Kidney (tissue), 13 donors: ENCODE measurements at regions not wholly inside any gene's neighbourhood (a gene's known extent, or its start where the extent isn't known, plus 50 kb on each side); places are given as distances from the start of the nearest gene placed in this dataset.

ENCODE experiments used
- DNase-seq, 5 donors: peaks; one replicate each; pipeline ENCODE4 v3.0.0-alpha.2; 2013 to 2020
- FAIRE-seq: peaks from 2 replicates; lab custom pipeline; 2012; peaks lifted over from hg19 to GRCh38; lab: Jason Lieb, UNC
- H3K27ac ChIP-seq, 2 donors: one replicate each; pipeline ENCODE4 v1.7.0; 2013; ENCODE audit warnings: low read depth in 2 of 2, low read length in 2 of 2, inconsistent platforms in 1 of 2
- H3K27me3 ChIP-seq: one replicate; pipeline ENCODE4 v1.7.1; 2013; ENCODE audit warnings: low read length, inconsistent platforms; ENCODE audit not compliant: control insufficient read depth, insufficient read depth
- H3K36me3 ChIP-seq, 3 donors: one replicate each; pipeline versions ENCODE4 v1.7.0 to v1.7.1; 2013; ENCODE audit warnings: low read length in 3 of 3, control low read depth in 1 of 3, inconsistent platforms in 1 of 3; ENCODE audit not compliant: insufficient read depth in 3 of 3, control insufficient read depth in 2 of 3
- H3K4me1 ChIP-seq, 3 donors: one replicate each; pipeline versions ENCODE4 v1.7.0 to v1.7.1; 2013; ENCODE audit warnings: low read length in 3 of 3, inconsistent platforms in 1 of 3, low read depth in 1 of 3; ENCODE audit not compliant: control insufficient read depth in 2 of 3, insufficient read depth in 2 of 3
- H3K4me3 ChIP-seq, 3 donors: one replicate each; pipeline versions ENCODE4 v1.7.0 to v1.8.1; 2013; ENCODE audit warnings: low read length in 3 of 3, control low read depth in 1 of 3, inconsistent platforms in 1 of 3
- H3K9ac ChIP-seq, 3 donors: one replicate each; pipeline versions ENCODE4 v1.7.0 to v1.7.1; 2013; ENCODE audit warnings: low read length in 3 of 3, control low read depth in 1 of 3, inconsistent platforms in 1 of 3
- H3K9me3 ChIP-seq, 3 donors: one replicate each; pipeline versions ENCODE4 v1.7.0 to v1.7.1; 2013; ENCODE audit warnings: low read length in 3 of 3, control low read depth in 1 of 3, inconsistent platforms in 1 of 3; ENCODE audit not compliant: control insufficient read depth in 2 of 3, insufficient read depth in 1 of 3
- intact Hi-C: fragments of 100-400 bp; cut with DNase I; formaldehyde crosslinking; loops from one replicate; pipeline ENCODE4 v1.11.1; 2022
- TF ChIP-seq, protein P1 (sequence below): IDR thresholded peaks from 3 replicates; pipeline ENCODE4 v1.5.1; 2012; ENCODE audit warnings: mild to moderate bottlenecking, moderate library complexity, borderline replicate concordance; ENCODE audit not compliant: insufficient read depth; ENCODE audit errors: extremely low read depth
- donor health status: control.
- donor health status: control.
- donor health status: control.
- donor health status: control.
- donor health status: control.
- donor health status: DM: yes; HTN: yes; CAD: no.
- donor health status: Normal renal cell carcinoma (clear cell type).

- Histone ChIP-seq H3K9me3 (no peaks in the 10 kb centered on the region), H3K27ac (no peak overlapping the region), H3K27me3 (no peaks in the 10 kb centered on the region), H3K36me3 (no peaks in the 10 kb centered on the region), H3K4me3 (no peak overlapping the region), H3K9ac (no peak overlapping the region), H3K4me1 (no peaks in the 10 kb centered on the region)
- TF ChIP-seq, protein P1, sequence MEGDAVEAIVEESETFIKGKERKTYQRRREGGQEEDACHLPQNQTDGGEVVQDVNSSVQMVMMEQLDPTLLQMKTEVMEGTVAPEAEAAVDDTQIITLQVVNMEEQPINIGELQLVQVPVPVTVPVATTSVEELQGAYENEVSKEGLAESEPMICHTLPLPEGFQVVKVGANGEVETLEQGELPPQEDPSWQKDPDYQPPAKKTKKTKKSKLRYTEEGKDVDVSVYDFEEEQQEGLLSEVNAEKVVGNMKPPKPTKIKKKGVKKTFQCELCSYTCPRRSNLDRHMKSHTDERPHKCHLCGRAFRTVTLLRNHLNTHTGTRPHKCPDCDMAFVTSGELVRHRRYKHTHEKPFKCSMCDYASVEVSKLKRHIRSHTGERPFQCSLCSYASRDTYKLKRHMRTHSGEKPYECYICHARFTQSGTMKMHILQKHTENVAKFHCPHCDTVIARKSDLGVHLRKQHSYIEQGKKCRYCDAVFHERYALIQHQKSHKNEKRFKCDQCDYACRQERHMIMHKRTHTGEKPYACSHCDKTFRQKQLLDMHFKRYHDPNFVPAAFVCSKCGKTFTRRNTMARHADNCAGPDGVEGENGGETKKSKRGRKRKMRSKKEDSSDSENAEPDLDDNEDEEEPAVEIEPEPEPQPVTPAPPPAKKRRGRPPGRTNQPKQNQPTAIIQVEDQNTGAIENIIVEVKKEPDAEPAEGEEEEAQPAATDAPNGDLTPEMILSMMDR: no peak
- FAIRE-seq: no peak
- intact Hi-C loops: no loop called here
- no peak for DNase-seq
Observed at GRCh38 chr22:48629631-48630432, 1197.8 kb downstream of the BRD1 start.

DNA sequence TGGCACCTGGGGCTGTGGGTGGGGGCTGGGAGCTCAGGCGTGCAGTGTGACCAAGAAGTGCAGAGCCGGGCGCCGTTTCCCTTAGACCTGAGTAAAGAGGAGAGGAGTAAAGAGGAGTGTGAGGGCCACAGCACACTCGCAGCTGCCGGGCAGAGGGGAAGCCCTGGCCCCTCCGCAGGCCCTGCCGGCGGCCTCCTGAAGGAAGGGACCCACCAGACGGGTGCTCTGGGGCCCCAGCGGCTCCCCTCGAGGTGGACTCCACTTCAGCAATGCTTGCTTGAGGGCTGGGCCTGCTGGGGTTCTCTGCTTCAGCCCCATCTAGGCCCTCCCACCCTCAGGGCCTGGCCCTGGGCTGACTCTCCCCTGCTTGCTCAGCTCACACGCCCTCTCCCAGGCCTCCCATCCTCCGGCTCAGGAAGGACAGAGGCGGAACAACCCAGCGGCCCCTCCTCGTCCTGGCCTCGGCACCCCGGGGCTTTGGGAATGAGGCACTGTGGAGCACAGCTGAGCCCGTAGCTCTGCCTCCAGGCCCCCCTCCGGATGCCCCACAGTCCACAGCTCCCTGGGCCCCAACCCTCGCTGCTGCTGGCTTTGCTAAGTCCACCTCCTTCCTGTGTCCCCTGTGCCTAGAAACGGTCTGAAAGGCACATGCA lies 1198.7 kb downstream of the BRD1 start:
- FAIRE-seq: no peak
- Histone ChIP-seq H3K36me3 (no peaks in the 10 kb centered on the region), H3K9ac (no peak overlapping the region), H3K9me3 (no peaks in the 10 kb centered on the region), H3K4me1 (no peaks in the 10 kb centered on the region), H3K27me3 (no peaks in the 10 kb centered on the region), H3K4me3 (no peak overlapping the region), H3K27ac (no peak overlapping the region)
- DNase-seq: no peak
- intact Hi-C loops: no loop called here
- TF ChIP-seq, protein P1: no peak

GRCh38 chr22:48627966-48628365 lies 1199.7 kb downstream of the BRD1 start:
- H3K9ac ChIP-seq: no peak overlapping the region
- TF ChIP-seq, protein P1: no peak
- H3K4me1 ChIP-seq: no peaks in the 10 kb centered on the region
- intact Hi-C loops: no loop called here
- DNase-seq (no peak), FAIRE-seq (no peak)
- no peaks in the 10 kb centered on the region for H3K9me3 ChIP-seq
- no peak overlapping the region for H3K4me3 ChIP-seq
- no peaks in the 10 kb centered on the region for H3K36me3 ChIP-seq
- H3K27ac ChIP-seq: no peak overlapping the region
- H3K27me3 ChIP-seq: no peaks in the 10 kb centered on the region
